ENCODE measurements at regions not wholly inside any gene's neighbourhood (a gene's known extent, or its start where the extent isn't known, plus 50 kb on each side); places are given as distances from the start of the nearest gene placed in this dataset.

DNA sequence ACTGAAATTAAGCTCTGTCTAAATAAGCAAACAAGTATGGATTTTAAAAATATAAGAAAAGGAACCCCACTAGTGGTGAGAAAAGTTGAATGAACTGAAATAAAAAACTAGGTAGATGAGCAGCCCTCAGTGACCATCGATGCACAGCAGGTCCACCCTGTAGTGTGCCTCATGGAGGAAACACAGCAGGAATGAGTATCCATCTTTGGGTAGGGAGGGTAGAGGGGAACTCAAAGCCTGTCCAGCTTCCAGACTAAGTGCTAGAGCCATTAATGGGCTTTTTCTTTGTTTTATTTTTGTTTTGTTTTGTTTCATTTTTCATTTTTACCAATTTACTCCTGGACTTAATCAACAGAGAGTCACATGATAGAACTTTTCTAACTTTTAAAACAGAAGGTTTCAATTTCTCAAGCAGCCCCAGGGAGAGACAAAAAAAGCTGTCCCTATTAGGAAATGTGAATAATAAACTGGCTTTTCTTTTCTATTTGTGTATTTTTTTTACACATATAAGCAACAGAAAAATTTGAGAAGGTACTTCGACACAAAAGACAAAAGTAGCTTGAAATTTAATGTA, 700.6 kb downstream of the HACE1 start:
- BruUV-seq (replicated peaks) = no TSS peak
- WGBS (ENCODE audit: low lambda C conversion rate) = 0% methylated on average over 2 of the region's 2 CpGs
- Histone ChIP-seq H3K36me3 (replicated peaks in 1 of 2; ENCODE audit: control insufficient read depth in 1 of 2, insufficient read depth in 2 of 2, low read length in 2 of 2) (no peaks in the 10 kb centered on the region), H3K4me3 (replicated peaks in 1 of 3; ENCODE audit: insufficient read depth in 1 of 3, low read depth in 2 of 3, low read length in 3 of 3) (no peak overlapping the region), H3K9ac (ENCODE audit: insufficient read depth, low read depth, low read length) (no peak overlapping the region), H3K27ac (ENCODE audit: extremely low read length, insufficient read depth, low read length) (no peak overlapping the region), H3K9me3 (ENCODE audit: low read length) (peaks cover 10% of the 10 kb centered on the region; the same call in 1 of the 2 replicates), H3K79me2 (ENCODE audit: insufficient read depth, low read length) (no peaks in the 10 kb centered on the region), H3K4me2 (ENCODE audit: low read depth, low read length) (no peak overlapping the region), H3K4me1 (ENCODE audit: insufficient read depth, low read length) (no peaks in the 10 kb centered on the region), H4K20me1 (ENCODE audit: insufficient read depth, low read length) (no peaks in the 10 kb centered on the region), H2AFZ (ENCODE audit: low read length) (no peak overlapping the region), H3K27me3 (ENCODE audit: control insufficient read depth in 1 of 2, insufficient read depth in 2 of 2, low read length in 2 of 2) (no peaks in the 10 kb centered on the region)
- in situ Hi-C loops (cut with HindIII; ENCODE audit: extremely low pct_ligation_motif_present, low pct_unique_long_range_greater_than_20kb) = no loop called here
- TF ChIP-seq ZNF546 (CRISPR knock-in tag; conservative IDR thresholded peaks at IDR 0.05) (no peak), FOXK2 (IDR thresholded peaks at IDR 0.05) (no peak), SP1 (IDR thresholded peaks at IDR 0.05) (no peak), SP1 (CRISPR knock-in tag; IDR thresholded peaks at IDR 0.05) (no peak), FOSL2 (CRISPR knock-in tag; IDR thresholded peaks at IDR 0.05) (no peak), KDM2A (CRISPR knock-in tag; IDR thresholded peaks at IDR 0.05; ENCODE audit: borderline replicate concordance, low read depth) (no peak), CHD2 (IDR thresholded peaks at IDR 0.05; ENCODE audit: low read depth, low read length) (no peak), ZNF552 (CRISPR knock-in tag; IDR thresholded peaks at IDR 0.05; ENCODE audit: borderline replicate concordance) (no peak), ZNF792 (CRISPR knock-in tag; IDR thresholded peaks at IDR 0.05) (no peak), ZNF737 (CRISPR knock-in tag; IDR thresholded peaks at IDR 0.05; ENCODE audit: borderline replicate concordance) (no peak)
- TF ChIP-seq, protein P1, sequence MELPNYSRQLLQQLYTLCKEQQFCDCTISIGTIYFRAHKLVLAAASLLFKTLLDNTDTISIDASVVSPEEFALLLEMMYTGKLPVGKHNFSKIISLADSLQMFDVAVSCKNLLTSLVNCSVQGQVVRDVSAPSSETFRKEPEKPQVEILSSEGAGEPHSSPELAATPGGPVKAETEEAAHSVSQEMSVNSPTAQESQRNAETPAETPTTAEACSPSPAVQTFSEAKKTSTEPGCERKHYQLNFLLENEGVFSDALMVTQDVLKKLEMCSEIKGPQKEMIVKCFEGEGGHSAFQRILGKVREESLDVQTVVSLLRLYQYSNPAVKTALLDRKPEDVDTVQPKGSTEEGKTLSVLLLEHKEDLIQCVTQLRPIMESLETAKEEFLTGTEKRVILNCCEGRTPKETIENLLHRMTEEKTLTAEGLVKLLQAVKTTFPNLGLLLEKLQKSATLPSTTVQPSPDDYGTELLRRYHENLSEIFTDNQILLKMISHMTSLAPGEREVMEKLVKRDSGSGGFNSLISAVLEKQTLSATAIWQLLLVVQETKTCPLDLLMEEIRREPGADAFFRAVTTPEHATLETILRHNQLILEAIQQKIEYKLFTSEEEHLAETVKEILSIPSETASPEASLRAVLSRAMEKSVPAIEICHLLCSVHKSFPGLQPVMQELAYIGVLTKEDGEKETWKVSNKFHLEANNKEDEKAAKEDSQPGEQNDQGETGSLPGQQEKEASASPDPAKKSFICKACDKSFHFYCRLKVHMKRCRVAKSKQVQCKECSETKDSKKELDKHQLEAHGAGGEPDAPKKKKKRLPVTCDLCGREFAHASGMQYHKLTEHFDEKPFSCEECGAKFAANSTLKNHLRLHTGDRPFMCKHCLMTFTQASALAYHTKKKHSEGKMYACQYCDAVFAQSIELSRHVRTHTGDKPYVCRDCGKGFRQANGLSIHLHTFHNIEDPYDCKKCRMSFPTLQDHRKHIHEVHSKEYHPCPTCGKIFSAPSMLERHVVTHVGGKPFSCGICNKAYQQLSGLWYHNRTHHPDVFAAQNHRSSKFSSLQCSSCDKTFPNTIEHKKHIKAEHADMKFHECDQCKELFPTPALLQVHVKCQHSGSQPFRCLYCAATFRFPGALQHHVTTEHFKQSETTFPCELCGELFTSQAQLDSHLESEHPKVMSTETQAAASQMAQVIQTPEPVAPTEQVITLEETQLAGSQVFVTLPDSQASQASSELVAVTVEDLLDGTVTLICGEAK (IDR thresholded peaks at IDR 0.05) = no peak
- TF ChIP-seq, protein P1 (CRISPR knock-in tag; IDR thresholded peaks at IDR 0.05) = no peak
- TF ChIP-seq, protein P2, sequence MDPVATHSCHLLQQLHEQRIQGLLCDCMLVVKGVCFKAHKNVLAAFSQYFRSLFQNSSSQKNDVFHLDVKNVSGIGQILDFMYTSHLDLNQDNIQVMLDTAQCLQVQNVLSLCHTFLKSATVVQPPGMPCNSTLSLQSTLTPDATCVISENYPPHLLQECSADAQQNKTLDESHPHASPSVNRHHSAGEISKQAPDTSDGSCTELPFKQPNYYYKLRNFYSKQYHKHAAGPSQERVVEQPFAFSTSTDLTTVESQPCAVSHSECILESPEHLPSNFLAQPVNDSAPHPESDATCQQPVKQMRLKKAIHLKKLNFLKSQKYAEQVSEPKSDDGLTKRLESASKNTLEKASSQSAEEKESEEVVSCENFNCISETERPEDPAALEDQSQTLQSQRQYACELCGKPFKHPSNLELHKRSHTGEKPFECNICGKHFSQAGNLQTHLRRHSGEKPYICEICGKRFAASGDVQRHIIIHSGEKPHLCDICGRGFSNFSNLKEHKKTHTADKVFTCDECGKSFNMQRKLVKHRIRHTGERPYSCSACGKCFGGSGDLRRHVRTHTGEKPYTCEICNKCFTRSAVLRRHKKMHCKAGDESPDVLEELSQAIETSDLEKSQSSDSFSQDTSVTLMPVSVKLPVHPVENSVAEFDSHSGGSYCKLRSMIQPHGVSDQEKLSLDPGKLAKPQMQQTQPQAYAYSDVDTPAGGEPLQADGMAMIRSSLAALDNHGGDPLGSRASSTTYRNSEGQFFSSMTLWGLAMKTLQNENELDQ (CRISPR knock-in tag; IDR thresholded peaks at IDR 0.05; ENCODE audit: borderline replicate concordance) = no peak
- CTCF ChIA-PET (ENCODE audit: low intra/inter-chr PET ratio, low total read pairs) = no interaction called here
- no peak for FAIRE-seq
- POLR2A ChIA-PET = no interaction called here
- intact Hi-C loops (cut with micrococcal nuclease; ENCODE audit: unreplicated experiment) = no loop called here
- ATAC-seq = no peak
- no peak for DNase-seq (ENCODE audit: low spot score)

Measured in HepG2 (cell line).